HG02571 (cell line): ENCODE measurements at regions not wholly inside any gene's neighbourhood (a gene's known extent, or its start where the extent isn't known, plus 50 kb on each side); places are given as distances from the start of the nearest gene placed in this dataset.
"Not testable (repeated sequence)": the region's sequence is repeated elsewhere in the genome, so short reads cannot be mapped to it uniquely, and the experiment has no call there.

ENCODE experiments used
- ATAC-seq: cut with Tn5 transposase; IDR thresholded peaks from one replicate; pipeline ENCODE4 v1.9.1; 2021; ENCODE audit warnings: mild to moderate bottlenecking, moderate library complexity; ENCODE audit not compliant: unreplicated experiment

DNA sequence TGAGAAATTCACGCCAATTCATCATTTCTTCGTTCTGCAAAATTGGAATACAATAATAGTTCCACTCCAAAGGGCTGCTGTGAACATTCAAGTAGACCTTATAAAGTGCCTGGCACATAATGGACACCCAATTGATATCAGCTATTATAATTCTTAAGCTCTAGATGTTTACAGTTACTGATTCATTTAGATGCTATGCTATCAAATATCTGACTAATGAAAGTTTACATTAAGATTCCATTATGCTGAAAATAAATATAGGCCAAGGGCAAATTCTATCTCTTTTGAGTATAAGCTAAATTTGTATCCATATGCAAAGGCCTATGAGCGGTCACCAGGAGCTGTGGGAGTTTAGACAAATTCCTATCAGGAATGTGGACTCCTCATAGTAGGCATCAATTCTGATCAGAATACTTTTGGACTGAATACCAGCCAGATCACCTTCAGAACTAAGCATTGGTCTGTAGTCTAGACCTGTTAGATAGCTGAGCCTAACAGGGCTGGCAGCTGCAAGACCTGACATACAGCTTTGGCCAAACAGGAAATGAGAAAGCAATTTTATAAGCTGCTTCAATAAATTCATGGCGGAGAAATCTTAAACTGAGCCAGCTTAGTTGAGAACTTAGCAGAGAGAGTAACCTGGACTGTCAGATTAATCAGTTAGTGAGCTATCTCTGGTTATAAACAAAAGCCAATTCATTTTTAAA lies 384.3 kb upstream of the ACTRT1 start:
- no peak for ATAC-seq

- no peak for ATAC-seq
Measured at GRCh38 chrX:128425546-128425945, 373.3 kb upstream of the ACTRT1 start.

- ATAC-seq = no peak
Measured at GRCh38 chrX:128408842-128409241, 356.6 kb upstream of the ACTRT1 start.

DNA sequence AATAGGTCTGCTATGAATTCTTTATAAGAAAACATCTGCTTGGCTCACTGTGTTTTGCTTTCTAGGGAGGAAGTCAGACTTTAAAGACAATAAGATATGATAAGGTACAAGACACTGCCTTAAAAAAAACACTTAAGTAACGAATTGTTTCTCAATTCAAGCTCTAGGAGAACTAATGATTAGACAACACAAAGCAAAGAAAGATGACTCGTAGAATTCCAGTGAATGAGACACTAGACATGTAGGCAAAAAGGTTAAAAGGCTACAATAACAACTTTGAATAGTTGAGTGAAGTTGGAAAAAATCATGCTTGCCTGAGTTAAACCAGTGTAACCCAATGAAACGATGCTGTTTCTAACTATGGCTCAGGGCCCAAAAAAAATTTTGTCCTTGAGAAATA lies 344.4 kb upstream of the ACTRT1 start:
- no peak for ATAC-seq

DNA sequence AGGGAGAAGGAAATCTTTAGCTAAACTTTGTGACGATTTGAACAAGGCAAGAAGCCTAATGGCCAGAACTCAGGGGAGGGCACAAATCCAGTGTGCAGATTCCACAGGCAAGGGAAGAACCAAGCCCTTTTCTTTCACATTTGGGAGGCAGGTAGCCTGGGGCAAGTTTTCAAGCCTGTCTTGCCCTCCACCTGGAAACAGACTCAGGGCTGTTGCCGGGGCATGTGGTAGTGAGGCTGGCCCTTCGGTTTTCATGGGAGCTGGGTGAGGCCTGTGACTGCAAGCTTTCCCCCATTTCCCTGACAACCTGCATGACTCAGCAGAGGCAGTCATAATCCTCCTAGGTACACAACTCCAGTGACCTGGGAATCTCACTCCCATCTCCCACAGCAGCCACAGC lies 331.6 kb upstream of the ACTRT1 start:
- ATAC-seq = not testable (repeated sequence)

DNA sequence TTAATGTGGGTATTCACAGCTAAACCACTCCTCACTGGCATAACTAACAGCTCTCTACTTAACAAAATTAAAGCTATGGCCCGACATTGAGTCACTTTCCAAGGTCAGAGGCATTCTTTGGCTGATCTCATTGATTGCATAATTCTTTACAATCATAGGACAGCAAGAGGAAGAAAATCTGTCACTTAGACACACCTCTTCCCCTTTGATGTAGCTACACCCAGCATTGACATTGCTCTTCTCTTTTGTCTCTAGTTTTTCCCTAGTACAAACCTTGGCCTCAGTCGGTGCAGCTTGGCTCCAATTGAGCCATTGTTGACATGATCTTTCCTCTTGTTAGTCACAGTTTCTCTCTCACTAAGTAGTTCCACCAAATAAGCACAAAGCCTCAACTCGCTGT lies 313.3 kb upstream of the ACTRT1 start:
- ATAC-seq = no peak

DNA sequence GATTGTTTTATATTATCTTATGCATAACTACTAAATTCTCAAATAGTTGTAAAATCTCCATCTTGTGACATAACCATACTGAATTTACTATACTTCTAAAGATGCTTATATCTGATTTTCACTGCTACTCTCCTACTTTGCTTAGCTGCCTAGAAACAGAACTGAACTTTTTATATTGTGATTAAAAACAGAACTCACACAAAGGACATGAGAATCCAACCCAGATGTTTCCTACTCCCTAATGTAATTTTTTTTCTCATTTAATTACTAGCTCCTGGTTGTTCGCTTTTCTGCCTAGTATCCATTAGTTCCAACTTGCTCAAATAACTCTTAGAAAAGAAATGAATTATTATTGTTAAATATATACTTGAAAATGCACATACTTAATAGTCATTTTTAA lies 283.5 kb upstream of the ACTRT1 start:
- no peak for ATAC-seq

DNA sequence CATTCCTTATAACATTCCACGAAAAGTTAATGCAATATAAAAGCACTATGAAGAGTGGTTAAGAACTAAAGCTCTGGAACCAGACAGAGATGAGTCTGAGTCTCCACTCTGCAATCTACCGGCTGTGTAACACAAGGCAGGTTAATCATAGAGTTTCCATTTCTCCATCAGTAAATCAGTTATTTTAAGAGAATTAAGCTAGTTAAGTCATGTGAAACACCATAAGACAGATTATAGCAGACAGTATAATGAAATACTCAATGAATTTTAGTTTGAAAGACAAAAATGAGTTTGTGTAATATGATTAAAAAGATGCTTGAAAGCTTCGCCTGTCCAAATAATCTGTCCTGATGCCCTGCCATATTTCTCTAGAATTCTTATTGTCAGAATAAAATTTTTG lies 282.6 kb upstream of the ACTRT1 start:
- no peak for ATAC-seq

DNA sequence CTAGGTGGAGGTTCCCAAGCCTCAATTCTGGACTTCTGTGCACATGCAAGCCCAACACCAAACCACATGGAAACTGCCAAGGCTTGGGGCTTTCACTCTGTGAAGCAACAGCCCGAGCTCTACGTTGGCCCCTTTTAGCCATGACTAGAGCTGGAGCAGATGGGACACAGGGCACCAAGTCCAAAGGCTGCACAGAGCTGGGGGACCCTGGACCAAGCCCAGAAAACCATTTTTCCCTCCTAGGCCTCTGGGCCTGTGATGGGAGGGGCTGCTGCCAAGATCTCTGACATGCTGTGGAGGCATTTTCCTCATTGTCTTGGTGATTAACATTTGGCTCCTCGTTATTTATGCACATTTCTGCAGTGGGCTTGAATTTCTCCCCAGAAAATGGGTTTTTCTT lies 258.7 kb upstream of the ACTRT1 start:
- ATAC-seq = no peak

- no peak for ATAC-seq
Measured at GRCh38 chrX:128309311-128309710, 257.1 kb upstream of the ACTRT1 start.

DNA sequence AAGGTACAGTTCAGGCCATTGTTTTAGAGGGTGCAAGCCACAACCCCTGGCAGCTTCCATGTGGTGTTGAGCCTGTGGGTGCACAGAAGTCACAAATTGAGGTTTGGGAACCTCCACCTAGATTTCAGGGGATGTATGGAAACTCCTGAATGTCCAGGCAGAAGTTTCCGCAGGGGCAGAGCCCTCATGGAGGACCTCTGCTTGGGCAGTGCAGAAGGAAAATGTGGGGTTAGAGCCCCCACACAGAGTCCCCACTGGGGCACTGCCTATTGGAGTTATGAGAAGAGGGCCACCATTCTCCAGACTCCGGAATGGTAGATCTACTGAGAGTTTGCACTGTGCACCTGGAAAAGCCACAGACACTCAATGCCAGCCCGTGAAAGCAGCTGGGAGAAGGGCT lies 242.0 kb upstream of the ACTRT1 start:
- no peak for ATAC-seq

- ATAC-seq = no peak
Measured at GRCh38 chrX:128287693-128288092, 235.5 kb upstream of the ACTRT1 start.

DNA sequence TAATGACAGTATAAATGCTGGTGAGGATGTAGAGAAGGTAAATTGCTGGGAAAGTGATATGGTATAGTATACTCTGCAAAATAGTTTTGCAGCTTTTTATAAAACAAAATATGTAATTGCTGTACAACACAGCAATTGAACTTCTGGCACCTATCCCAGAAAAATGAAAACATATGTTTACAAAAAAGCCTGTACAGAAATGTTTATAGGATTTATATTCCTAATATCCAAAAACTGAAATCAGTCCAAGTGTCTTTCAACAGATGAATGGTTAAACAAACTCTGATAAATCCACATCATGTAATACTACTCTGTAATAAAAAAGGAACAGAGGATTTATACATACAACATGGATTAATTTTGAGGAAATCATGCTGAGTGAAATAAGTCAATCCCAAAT lies 198.4 kb upstream of the ACTRT1 start:
- no peak for ATAC-seq

DNA sequence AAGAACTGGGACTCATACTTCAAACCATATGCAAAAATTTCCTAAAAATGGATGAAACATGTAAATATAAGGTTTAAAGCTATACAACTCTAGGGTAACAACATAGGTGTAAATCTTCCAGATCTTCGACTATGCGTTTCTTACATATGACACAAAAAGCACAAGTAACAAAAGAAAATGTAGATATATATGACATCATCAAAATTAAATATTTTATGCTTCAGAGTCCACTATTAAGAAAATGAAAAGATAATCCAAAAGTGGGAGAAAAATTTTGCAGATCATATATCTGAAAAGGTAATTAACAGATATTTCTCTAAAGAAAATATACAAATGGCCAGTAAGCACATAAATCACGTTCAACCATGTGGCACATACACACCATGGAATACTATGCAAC lies 164.2 kb upstream of the ACTRT1 start:
- no peak for ATAC-seq

DNA sequence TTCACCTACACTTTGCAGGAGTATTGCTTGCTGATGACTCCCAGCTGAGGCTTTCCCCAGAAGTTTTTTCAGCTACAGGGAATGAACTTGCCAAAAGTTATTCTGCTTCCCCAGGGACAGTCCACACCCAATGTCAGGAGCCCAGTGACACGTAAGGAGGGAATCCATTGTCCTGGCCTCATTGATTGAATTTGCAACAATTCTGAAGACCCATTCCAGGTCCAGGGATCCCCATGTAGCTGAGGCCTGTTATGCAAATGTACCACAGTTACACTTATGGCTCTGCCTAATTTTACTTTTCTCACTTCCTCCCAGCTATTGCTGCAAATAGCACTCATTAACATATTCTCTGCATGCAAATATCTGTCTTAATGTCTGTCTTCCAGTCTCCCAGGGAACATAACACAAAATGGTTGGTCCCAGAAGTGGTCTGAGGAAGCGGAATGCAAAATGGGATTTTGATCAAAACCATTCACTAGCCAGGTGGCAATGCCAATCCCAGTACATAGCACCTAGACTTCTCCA lies 113.7 kb upstream of the ACTRT1 start:
- ATAC-seq = no peak

DNA sequence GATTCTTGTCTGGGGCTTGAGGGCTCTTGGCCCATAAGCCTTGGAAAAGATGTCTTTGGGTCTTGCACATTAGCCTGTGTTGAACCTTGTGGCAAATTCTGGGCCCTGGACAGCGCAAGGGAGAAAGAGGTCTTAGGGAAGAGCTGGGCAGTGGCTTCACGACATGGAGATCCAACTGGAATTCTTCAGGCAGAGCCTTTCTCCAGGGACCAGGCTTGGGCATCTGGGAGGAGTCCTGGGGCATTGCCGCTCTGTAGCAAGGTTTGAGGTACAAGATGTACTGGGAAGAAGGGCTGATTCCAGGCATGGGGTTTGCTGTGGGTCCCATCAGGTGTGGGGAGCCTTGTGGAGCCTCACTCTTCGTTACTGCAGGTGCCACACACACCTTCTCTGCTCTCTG lies 104.0 kb upstream of the ACTRT1 start:
- ATAC-seq = no peak

DNA sequence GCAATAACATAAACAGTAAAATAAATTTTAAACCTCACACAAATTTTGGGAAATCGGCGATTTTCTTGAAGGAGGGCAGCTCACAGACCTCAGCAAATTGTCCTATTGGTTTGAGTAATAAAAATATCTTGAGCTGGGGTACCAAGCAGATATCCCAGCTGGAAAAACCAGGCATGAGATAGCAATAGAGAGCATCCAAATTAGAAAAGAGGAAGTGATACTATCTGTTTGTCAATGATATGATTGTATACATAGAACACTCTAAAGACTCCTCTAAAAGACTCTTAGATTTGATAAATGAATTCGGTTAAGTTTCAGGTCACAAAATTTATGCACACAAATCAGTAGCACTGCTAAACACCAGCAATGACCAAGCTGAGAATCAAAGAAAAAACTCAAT lies 90.5 kb upstream of the ACTRT1 start:
- ATAC-seq = no peak

- ATAC-seq = no peak
Measured at GRCh38 chrX:128106630-128107029, 54.4 kb upstream of the ACTRT1 start.

- ATAC-seq = no peak
Measured at GRCh38 chrX:128105659-128106058, 53.5 kb upstream of the ACTRT1 start.
